Chondrocyte (in vitro differentiated cells): ENCODE measurements at regions not wholly inside any gene's neighbourhood (a gene's known extent, or its start where the extent isn't known, plus 50 kb on each side); places are given as distances from the start of the nearest gene placed in this dataset.

Source experiments
- DNase-seq: peaks from one replicate; pipeline ENCODE4 v3.0.0; 2021; ENCODE audit warnings: mixed read lengths, low spot score
- H3K27ac Mint-ChIP-seq: one replicate; pipeline ENCODE4 v1.8.0; 2021; ENCODE audit warnings: mild to moderate bottlenecking, moderate library complexity, mixed read lengths; ENCODE audit not compliant: unreplicated experiment
- H3K27me3 Mint-ChIP-seq: 2 replicates; pipeline ENCODE4 v1.8.0; 2021; ENCODE audit warnings: low read depth, mixed read lengths
- H3K36me3 Mint-ChIP-seq: 2 replicates; pipeline ENCODE4 v1.8.0; 2021; ENCODE audit warnings: low read depth, mixed read lengths
- H3K4me1 Mint-ChIP-seq: 2 replicates; pipeline ENCODE4 v1.8.0; 2021; ENCODE audit warnings: low read depth, mild to moderate bottlenecking, mixed read lengths
- H3K4me3 Mint-ChIP-seq: one replicate; pipeline ENCODE4 v1.8.0; 2021; ENCODE audit warnings: mild to moderate bottlenecking, moderate library complexity, mixed read lengths; ENCODE audit not compliant: unreplicated experiment
- H3K9me3 Mint-ChIP-seq: 2 replicates; pipeline ENCODE4 v1.8.0; 2021; ENCODE audit warnings: low read depth, mixed read lengths
- CTCF ChIP-seq: fragments of 200-600 bp; sonication (generic); IDR thresholded peaks from 2 replicates; pipeline ENCODE4 v1.5.0; 2021; ENCODE audit warnings: antibody characterized with exemption, mild to moderate bottlenecking, moderate library complexity

- Mint-ChIP-seq H3K27ac (no peak overlapping the region), H3K36me3 (no peaks in the 10 kb centered on the region), H3K4me3 (no peak overlapping the region), H3K27me3 (peaks cover 2% of the 10 kb centered on the region), H3K9me3 (no peaks in the 10 kb centered on the region), H3K4me1 (no peaks in the 10 kb centered on the region)
- DNase-seq, result no peak
- TF ChIP-seq CTCF, result no peak
These were observed 291.9 kb upstream of the DEPDC1 start for GRCh38 chr1:68788762-68789161.

- Mint-ChIP-seq H3K27me3 (peaks cover 6% of the 10 kb centered on the region), H3K4me3 (no peak overlapping the region), H3K36me3 (no peaks in the 10 kb centered on the region), H3K27ac (no peak overlapping the region), H3K4me1 (no peaks in the 10 kb centered on the region), H3K9me3 (no peaks in the 10 kb centered on the region)
- TF ChIP-seq CTCF, result no peak
- DNase-seq, result no peak
These were observed 294.9 kb upstream of the DEPDC1 start for GRCh38 chr1:68791800-68792199.

GRCh38 chr1:68795956-68796355 lies 299.1 kb upstream of the DEPDC1 start:
- TF ChIP-seq CTCF, result no peak
- Mint-ChIP-seq H3K27ac (no peak overlapping the region), H3K36me3 (no peaks in the 10 kb centered on the region), H3K4me3 (no peak overlapping the region), H3K4me1 (no peaks in the 10 kb centered on the region), H3K9me3 (no peaks in the 10 kb centered on the region), H3K27me3 (peaks cover 4% of the 10 kb centered on the region)
- no peak for DNase-seq

GRCh38 chr1:68796888-68797287 lies 300.0 kb upstream of the DEPDC1 start:
- Mint-ChIP-seq H3K9me3 (no peaks in the 10 kb centered on the region), H3K4me1 (no peaks in the 10 kb centered on the region), H3K4me3 (no peak overlapping the region), H3K36me3 (no peaks in the 10 kb centered on the region), H3K27me3 (peaks cover 4% of the 10 kb centered on the region), H3K27ac (no peak overlapping the region)
- no peak for DNase-seq
- no peak for TF ChIP-seq CTCF

- DNase-seq, result no peak
- peaks cover 4% of the 10 kb centered on the region for H3K27me3 Mint-ChIP-seq
- H3K27ac Mint-ChIP-seq, result no peak overlapping the region
- no peaks in the 10 kb centered on the region for H3K9me3 Mint-ChIP-seq
- no peak overlapping the region for H3K4me3 Mint-ChIP-seq
- H3K36me3 Mint-ChIP-seq, result no peaks in the 10 kb centered on the region
- no peaks in the 10 kb centered on the region for H3K4me1 Mint-ChIP-seq
- no peak for TF ChIP-seq CTCF
These were observed 301.2 kb upstream of the DEPDC1 start for GRCh38 chr1:68798071-68798470.
